ENCODE measurements at regions not wholly inside any gene's neighbourhood (a gene's known extent, or its start where the extent isn't known, plus 50 kb on each side); places are given as distances from the start of the nearest gene placed in this dataset.

DNA sequence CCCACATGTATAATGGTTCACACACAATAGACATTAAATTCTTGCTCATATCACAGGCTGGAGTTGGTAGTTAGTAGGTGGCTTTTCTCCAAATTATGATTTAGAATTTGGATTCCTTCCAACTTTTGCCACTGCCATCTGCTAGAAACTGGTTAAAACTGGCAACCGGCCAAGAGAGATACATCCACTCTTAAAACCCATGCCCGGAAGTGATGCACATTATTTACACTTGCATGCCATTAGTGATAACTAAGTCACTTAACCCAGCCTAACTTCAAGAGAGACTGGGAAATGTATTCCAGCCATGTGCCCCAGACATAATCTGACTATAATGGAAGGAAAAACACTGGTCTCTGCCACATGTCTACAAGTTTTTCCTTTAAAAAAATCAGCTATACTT, 395.7 kb upstream of the SEMA6A start:
- TF ChIP-seq, protein P1, sequence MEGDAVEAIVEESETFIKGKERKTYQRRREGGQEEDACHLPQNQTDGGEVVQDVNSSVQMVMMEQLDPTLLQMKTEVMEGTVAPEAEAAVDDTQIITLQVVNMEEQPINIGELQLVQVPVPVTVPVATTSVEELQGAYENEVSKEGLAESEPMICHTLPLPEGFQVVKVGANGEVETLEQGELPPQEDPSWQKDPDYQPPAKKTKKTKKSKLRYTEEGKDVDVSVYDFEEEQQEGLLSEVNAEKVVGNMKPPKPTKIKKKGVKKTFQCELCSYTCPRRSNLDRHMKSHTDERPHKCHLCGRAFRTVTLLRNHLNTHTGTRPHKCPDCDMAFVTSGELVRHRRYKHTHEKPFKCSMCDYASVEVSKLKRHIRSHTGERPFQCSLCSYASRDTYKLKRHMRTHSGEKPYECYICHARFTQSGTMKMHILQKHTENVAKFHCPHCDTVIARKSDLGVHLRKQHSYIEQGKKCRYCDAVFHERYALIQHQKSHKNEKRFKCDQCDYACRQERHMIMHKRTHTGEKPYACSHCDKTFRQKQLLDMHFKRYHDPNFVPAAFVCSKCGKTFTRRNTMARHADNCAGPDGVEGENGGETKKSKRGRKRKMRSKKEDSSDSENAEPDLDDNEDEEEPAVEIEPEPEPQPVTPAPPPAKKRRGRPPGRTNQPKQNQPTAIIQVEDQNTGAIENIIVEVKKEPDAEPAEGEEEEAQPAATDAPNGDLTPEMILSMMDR (IDR thresholded peaks at IDR 0.05): no peak
- TF ChIP-seq POLR2A (IDR thresholded peaks at IDR 0.05): no peak
